SHP77 treated with DMSO at 0.1 percent for 48 hours (cell line): ENCODE measurements at regions not wholly inside any gene's neighbourhood (a gene's known extent, or its start where the extent isn't known, plus 50 kb on each side); places are given as distances from the start of the nearest gene placed in this dataset.

Experiments used
- DNase-seq: peaks from one replicate; lab custom pipeline; 2025; lab: John Stamatoyannopoulos, UW

GRCh38 chr16:86091976-86092375 is 193.0 kb downstream of the IRF8 start:
- no peak for DNase-seq

- DNase-seq = no peak
Measured at GRCh38 chr16:86092586-86093480, 193.9 kb downstream of the IRF8 start.

- no peak for DNase-seq
Measured at GRCh38 chr16:86093801-86094750, 195.1 kb downstream of the IRF8 start.

GRCh38 chr16:86095131-86095752 is 196.3 kb downstream of the IRF8 start:
- no peak for DNase-seq

- no peak for DNase-seq
Measured at GRCh38 chr16:86095906-86096485, 197.0 kb downstream of the IRF8 start.

DNA sequence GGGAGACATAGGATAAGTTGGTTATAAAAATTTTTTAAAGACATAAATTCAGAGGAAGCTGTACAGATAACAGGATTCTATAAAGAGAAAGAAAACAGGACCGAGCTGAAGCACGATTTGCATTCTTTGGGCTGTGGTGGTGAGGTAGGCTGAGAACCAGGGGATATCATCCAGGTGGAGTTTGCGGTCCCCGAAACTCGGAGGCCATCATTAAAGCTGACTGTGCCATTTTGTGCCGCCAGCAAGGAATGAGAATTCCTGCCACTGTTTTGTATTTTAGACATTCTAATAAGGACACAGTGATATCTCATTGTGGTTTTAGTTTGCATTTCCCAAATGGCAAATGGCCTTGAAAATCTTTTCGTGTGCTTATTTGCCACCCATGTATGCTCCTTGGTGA is 197.9 kb downstream of the IRF8 start:
- no peak for DNase-seq

GRCh38 chr16:86099326-86099725 is 200.4 kb downstream of the IRF8 start:
- no peak for DNase-seq

DNA sequence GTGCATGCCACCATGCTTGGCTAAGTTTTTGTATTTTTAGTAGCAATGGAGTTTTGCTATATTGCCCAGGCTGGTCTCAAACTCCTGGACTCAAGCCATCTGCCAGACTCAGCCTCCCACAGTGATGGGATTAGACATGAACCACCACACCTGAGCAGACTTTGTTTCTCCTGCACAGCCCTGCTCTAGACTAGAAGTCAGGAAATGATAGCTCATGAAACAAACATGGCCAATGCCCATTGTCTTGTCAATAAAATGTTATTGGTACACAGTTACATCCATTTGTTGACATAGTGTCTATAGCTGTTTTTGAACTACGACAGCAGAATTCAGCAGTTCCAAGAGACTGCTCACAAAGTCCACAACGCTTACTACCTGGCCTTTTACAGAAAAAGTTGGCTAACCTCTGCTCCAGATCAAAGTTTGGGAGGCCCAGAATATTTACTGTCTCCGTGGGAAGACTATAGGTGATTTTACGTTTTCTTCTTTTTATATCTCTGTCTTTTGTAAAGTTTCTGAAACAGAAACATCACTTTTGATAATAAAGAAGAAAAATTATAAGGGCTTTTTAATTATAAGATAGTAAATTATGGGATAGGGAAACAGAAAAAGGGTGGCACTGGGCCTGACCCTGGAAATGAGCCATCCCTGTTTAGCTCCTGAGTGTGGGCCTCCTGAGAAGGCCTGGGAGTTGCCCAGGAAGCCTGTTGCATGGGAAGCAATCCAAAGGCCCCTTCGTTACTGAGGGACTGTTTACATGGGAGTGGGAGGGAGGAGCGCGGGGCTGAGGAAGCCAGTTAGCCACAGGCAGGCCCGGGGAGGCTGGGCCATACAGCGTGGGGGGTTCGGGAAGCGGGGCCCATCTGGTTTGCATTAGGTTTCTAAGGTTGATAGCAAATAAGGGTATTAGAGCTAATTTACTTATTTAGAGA is 201.5 kb downstream of the IRF8 start:
- no peak for DNase-seq

- DNase-seq = no peak
Measured at GRCh38 chr16:86101137-86101896, 202.4 kb downstream of the IRF8 start.

GRCh38 chr16:86101897-86102157 is 202.9 kb downstream of the IRF8 start:
- no peak for DNase-seq

- no peak for DNase-seq
Measured at GRCh38 chr16:86103320-86103719, 204.4 kb downstream of the IRF8 start.

DNA sequence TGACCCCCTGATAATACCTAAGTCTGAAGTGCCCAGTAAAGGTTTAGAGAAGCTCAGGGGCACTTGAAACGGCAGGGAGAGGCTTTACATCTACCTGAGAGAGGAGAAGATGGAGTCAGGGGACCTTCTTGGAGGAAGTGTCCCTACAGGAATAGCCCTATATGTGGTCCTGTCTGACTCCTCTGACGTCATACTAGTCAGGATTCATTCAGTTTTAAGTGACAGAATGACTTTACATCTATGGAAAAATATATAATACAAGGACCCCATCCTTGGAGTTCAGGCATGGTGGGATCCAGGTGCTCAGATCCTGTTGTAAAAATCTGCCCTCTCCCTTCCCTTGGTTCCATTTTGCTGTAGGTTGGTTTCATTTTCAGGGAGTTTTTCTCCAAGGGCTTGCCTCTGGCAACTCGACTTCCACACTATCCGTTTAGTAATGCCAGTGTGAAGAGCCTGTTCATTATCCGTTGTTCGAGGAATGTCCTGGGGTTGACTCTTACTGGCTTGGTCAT is 205.6 kb downstream of the IRF8 start:
- DNase-seq = no peak

DNA sequence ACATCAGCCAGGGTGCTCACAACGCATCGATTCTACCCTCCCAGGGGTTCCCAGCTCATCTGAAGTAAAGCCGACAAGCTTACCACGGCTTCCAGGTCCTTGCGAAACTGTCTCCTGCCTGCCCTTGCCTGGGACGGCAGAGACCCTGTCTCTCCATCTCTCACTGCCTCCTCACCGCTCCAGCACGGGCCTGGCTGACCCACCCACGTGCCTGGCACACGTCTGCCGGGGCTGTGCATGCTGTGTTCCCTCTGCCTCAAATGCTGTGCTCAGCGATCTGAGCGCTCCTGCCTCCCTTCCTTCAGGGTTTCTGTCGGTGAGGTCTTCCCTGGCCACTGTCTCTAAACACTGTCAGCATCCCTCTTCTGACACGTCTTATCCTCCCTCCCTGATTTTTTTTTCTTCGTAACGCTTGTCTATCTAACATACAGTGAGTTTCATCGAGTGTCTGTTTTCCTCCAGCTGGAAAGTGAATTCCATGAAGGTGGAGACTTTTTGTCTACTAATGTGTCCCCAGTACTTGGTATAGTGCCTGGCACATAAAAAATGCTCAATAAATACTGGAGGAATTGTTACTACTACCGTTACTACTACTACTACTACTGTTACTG is 208.4 kb downstream of the IRF8 start:
- DNase-seq = no peak

DNA sequence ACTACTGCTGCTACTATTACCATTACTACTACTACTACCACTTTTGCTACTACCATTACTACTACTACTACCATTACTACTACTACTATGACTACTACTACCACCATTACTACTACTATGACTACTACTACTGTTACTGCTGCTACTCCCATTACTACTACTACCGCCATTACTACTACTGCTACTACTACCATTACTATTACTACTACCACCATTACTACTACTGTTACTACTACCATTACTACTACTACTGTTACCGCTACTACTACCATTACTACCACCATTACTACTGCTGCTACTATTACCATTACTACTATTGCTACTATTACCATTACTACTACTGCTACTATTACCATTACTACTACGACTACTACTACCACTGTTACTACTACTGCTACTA is 209.1 kb downstream of the IRF8 start:
- DNase-seq = no peak

DNA sequence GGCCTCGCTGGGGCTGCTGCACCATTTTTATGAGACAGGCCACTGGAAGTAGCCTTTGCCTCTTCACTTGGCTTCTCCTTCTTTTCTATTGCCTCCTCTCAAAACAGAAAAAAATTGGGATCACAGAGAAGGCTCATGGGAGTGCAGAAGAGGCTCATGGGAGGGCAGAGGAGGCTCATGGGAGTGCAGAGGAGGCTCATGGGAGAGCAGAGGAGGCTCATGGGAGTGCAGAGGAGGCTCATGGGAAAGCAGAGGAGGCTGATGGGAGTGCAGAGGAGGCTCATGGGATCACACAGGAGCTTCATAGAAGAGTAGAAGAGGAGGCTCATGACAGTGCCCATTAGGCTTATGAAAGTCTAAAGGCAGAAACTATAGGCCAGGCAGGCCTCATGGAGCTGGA is 211.2 kb downstream of the IRF8 start:
- no peak for DNase-seq

DNA sequence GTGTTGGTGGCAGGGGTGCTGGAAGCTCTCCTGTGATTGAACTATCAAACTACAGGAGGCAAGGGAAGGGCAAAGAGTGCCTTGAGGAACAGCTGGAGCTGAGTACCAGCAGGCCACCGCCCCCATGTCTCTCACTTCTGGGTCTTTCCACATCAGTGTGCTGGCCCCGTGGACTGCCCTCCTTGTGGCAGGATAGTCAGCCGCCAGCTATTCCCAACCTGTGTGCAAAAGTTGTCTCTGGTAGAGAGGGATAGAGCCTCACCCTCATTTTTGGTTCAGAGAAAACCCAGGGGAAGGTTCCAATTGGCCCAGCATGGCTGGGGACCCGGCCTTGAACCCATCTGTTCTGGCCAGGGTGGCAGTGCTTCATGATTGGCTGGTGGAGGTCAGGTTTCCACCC is 211.8 kb downstream of the IRF8 start:
- no peak for DNase-seq

- DNase-seq = no peak
Measured at GRCh38 chr16:86112178-86112577, 213.2 kb downstream of the IRF8 start.

GRCh38 chr16:86117235-86117634 is 218.3 kb downstream of the IRF8 start:
- no peak for DNase-seq

DNA sequence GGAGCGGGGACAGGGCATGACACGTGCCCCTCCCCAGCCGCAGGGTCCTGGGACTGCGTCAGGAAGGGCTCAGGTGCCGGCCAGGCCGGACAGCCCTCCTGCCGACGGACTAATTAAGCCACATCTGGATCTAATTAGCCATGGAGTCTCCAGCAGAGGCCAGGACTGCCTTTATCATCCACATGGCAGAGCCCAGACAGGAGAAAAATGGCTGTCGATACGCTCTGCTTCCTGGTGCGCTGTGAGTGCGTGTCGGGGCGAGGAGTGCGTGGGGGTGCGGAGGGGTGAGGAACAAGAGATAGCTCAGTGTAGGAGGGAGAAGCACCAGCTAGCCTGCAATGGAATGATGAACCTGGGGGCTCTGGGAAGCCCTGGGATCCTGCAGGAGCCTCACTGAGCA is 218.8 kb downstream of the IRF8 start:
- no peak for DNase-seq
